Progenitor cell of endocrine pancreas (in vitro differentiated cells): ENCODE measurements at regions not wholly inside any gene's neighbourhood (a gene's known extent, or its start where the extent isn't known, plus 50 kb on each side); places are given as distances from the start of the nearest gene placed in this dataset.
A peak's percentile ranks its signal among the peaks of the same experiment; 100 is the strongest.

ENCODE experiments used
- DNase-seq: peaks from one replicate; pipeline ENCODE4 v3.0.0; 2021; ENCODE audit warnings: low spot score; ENCODE audit not compliant: unreplicated experiment
- H3K27ac Mint-ChIP-seq: 2 replicates; pipeline ENCODE4 v1.8.0; 2021; ENCODE audit warnings: mild to moderate bottlenecking, moderate library complexity, mixed read lengths
- H3K27me3 Mint-ChIP-seq: 2 replicates; pipeline ENCODE4 v1.8.0; 2021; ENCODE audit warnings: mixed read lengths
- H3K36me3 Mint-ChIP-seq: 2 replicates; pipeline ENCODE4 v1.8.0; 2022; ENCODE audit warnings: mixed read lengths; ENCODE audit not compliant: insufficient read depth
- H3K4me1 Mint-ChIP-seq: 2 replicates; pipeline ENCODE4 v1.8.0; 2021; ENCODE audit warnings: low read depth, mixed read lengths
- H3K4me3 Mint-ChIP-seq: 2 replicates; pipeline ENCODE4 v1.8.0; 2021; ENCODE audit warnings: low read depth, mild to moderate bottlenecking, moderate library complexity, mixed read lengths
- H3K9me3 Mint-ChIP-seq: 2 replicates; pipeline ENCODE4 v1.8.0; 2021; ENCODE audit warnings: low read depth, mixed read lengths
- CTCF ChIP-seq: fragments of 200-600 bp; sonication (generic); IDR thresholded peaks from one replicate; pipeline ENCODE4 v1.5.0; 2021; ENCODE audit warnings: antibody characterized with exemption, mild to moderate bottlenecking; ENCODE audit not compliant: unreplicated experiment

GRCh38 chr7:46291601-46292150, 370.6 kb upstream of the IGFBP3 start:
- H3K4me3 Mint-ChIP-seq: no peak overlapping the region
- no peak for TF ChIP-seq CTCF

GRCh38 chr7:46291050-46291438, 370.0 kb upstream of the IGFBP3 start:
- TF ChIP-seq CTCF: no peak
- Mint-ChIP-seq H3K36me3 (no peaks in the 10 kb centered on the region), H3K27ac (peak overlapping the region; percentile 64), H3K9me3 (no peaks in the 10 kb centered on the region), H3K4me3 (no peak overlapping the region), H3K27me3 (no peaks in the 10 kb centered on the region), H3K4me1 (peaks cover 24% of the 10 kb centered on the region)
- DNase-seq: no peak

More at GRCh38 chr7:46291601-46292150, 370.6 kb upstream of the IGFBP3 start:
- Mint-ChIP-seq H3K9me3 (peaks cover 3% of the 10 kb centered on the region), H3K27me3 (no peaks in the 10 kb centered on the region), H3K27ac (peak overlapping the region; percentile 64), H3K36me3 (no peaks in the 10 kb centered on the region), H3K4me1 (peaks cover 24% of the 10 kb centered on the region)
- no peak for DNase-seq

GRCh38 chr7:46290374-46291049, 369.4 kb upstream of the IGFBP3 start:
- no peaks in the 10 kb centered on the region for H3K27me3 Mint-ChIP-seq
- H3K36me3 Mint-ChIP-seq: no peaks in the 10 kb centered on the region
- DNase-seq: no peak
- H3K4me3 Mint-ChIP-seq: no peak overlapping the region
- no peaks in the 10 kb centered on the region for H3K9me3 Mint-ChIP-seq
- H3K27ac Mint-ChIP-seq: peak overlapping the region; percentile 64
- no peak for TF ChIP-seq CTCF
- H3K4me1 Mint-ChIP-seq: peaks cover 24% of the 10 kb centered on the region

- Mint-ChIP-seq H3K4me3 (no peak overlapping the region), H3K36me3 (no peaks in the 10 kb centered on the region), H3K27ac (no peak overlapping the region), H3K4me1 (peaks cover 29% of the 10 kb centered on the region), H3K27me3 (no peaks in the 10 kb centered on the region), H3K9me3 (no peaks in the 10 kb centered on the region)
- TF ChIP-seq CTCF: no peak
- no peak for DNase-seq
Measured at GRCh38 chr7:46288861-46289260, 367.8 kb upstream of the IGFBP3 start.

- H3K36me3 Mint-ChIP-seq: no peaks in the 10 kb centered on the region
- peaks cover 31% of the 10 kb centered on the region for H3K4me1 Mint-ChIP-seq
- DNase-seq: no peak
- H3K9me3 Mint-ChIP-seq: no peaks in the 10 kb centered on the region
- no peaks in the 10 kb centered on the region for H3K27me3 Mint-ChIP-seq
- TF ChIP-seq CTCF: no peak
- H3K27ac Mint-ChIP-seq: no peak overlapping the region
- H3K4me3 Mint-ChIP-seq: no peak overlapping the region
Measured at GRCh38 chr7:46288010-46288409, 366.9 kb upstream of the IGFBP3 start.
